Panc1 (cell line): ENCODE measurements at regions not wholly inside any gene's neighbourhood (a gene's known extent, or its start where the extent isn't known, plus 50 kb on each side); places are given as distances from the start of the nearest gene placed in this dataset.

Experiments used
- ATAC-seq: fragments of 200-7000 bp; cut with Tn5 transposase; 2 replicates; pipeline ENCODE4 v1.9.1; 2020; ENCODE audit warnings: mild to moderate bottlenecking, moderate library complexity
- BruUV-seq: library from RNA; stranded (reverse); fragments of 400-500 nt; replicated peaks from 2 replicates; lab custom pipeline; 2021; lab: Mats Ljungman, UMichigan
- CTCF ChIA-PET: fragments of 300-600 bp; sonication (Branson Sonifier 250); formaldehyde crosslinking; loops from one replicate; lab custom pipeline; 2022; ENCODE audit warnings: antibody characterized with exemption; lab: Charles Lee
- POLR2A ChIA-PET: fragments of 300-600 bp; sonication (Branson Sonifier 250); formaldehyde crosslinking; loops from one replicate; lab custom pipeline; 2022; ENCODE audit warnings: antibody characterized with exemption; lab: Charles Lee
- DNase-seq: peaks from one replicate; pipeline ENCODE4 v3.0.0-alpha.2; 2010; ENCODE audit warnings: low read depth, low spot score
- H3K27ac ChIP-seq: 2 replicates; pipeline ENCODE4 v1.5.1; 2011; ENCODE audit warnings: mild to moderate bottlenecking, low read length, inconsistent platforms
- H3K27me3 ChIP-seq: fragments of 200-500 bp; sonication (Bioruptor generic); 2 replicates; pipeline ENCODE4 v1.6.0; 2014; ENCODE audit warnings: low read length, inconsistent platforms; ENCODE audit not compliant: control insufficient read depth, insufficient read depth
- H3K36me3 ChIP-seq: fragments of 200-500 bp; sonication (Bioruptor generic); 2 replicates; pipeline ENCODE4 v1.5.1; 2014; ENCODE audit warnings: inconsistent platforms, mild to moderate bottlenecking, low read length, moderate library complexity; ENCODE audit not compliant: control insufficient read depth, insufficient read depth
- H3K4me1 ChIP-seq: 2 replicates; pipeline ENCODE4 v1.5.1; 2011; ENCODE audit warnings: inconsistent platforms, mild to moderate bottlenecking, low read length, moderate library complexity; ENCODE audit not compliant: control insufficient read depth, insufficient read depth
- H3K4me3 ChIP-seq, 2 experiments: 2 replicates each; pipeline ENCODE4 v1.5.1; 2011 to 2012; ENCODE audit warnings: low read depth in 2 of 2, low read length in 2 of 2, mild to moderate bottlenecking in 2 of 2, inconsistent platforms in 1 of 2, moderate library complexity in 1 of 2
- H3K9me3 ChIP-seq: fragments of 200-500 bp; sonication (Bioruptor generic); 2 replicates; pipeline ENCODE4 v1.5.1; 2014; ENCODE audit warnings: low read depth, mild to moderate bottlenecking, inconsistent platforms, low read length, moderate library complexity; ENCODE audit not compliant: control insufficient read depth, insufficient read depth
- POLR2AphosphoS5 ChIP-seq: IDR thresholded peaks from 2 replicates; pipeline ENCODE4 v1.6.1; 2012; ENCODE audit warnings: mild to moderate bottlenecking, low read depth, low read length, moderate library complexity
- REST ChIP-seq, 2 experiments: IDR thresholded peaks; 2 replicates each; pipeline ENCODE4 v1.6.1; 2011 to 2012; ENCODE audit warnings: low read depth in 2 of 2, control low read depth in 1 of 2, low read length in 1 of 2, mild to moderate bottlenecking in 1 of 2, moderate library complexity in 1 of 2; ENCODE audit not compliant: insufficient read depth in 1 of 2
- SIN3A ChIP-seq: IDR thresholded peaks from 2 replicates; pipeline ENCODE4 v1.6.1; 2012; ENCODE audit warnings: low read depth, mild to moderate bottlenecking, low read length, moderate library complexity, borderline replicate concordance; ENCODE audit not compliant: insufficient read depth
- TCF7L2 ChIP-seq: IDR thresholded peaks from 2 replicates; pipeline ENCODE4 v1.6.1; 2011; ENCODE audit warnings: mild to moderate bottlenecking, low read depth, low read length, inconsistent platforms
- in situ Hi-C: cut with HindIII; loops from 2 replicates; pipeline ENCODE4 v1.10.0; 2016; ENCODE audit warnings: low sequenced_read_pairs, low pct_unique_long_range_greater_than_20kb
- intact Hi-C: fragments of 100-400 bp; cut with micrococcal nuclease; formaldehyde crosslinking; loops from one replicate; pipeline ENCODE4 v1.10.0; 2022; ENCODE audit not compliant: unreplicated experiment
- TF ChIP-seq, protein P1 (sequence below): fragments of 450-650 bp; IDR thresholded peaks from 2 replicates; pipeline ENCODE4 v1.5.1; 2017; ENCODE audit warnings: mild to moderate bottlenecking

DNA sequence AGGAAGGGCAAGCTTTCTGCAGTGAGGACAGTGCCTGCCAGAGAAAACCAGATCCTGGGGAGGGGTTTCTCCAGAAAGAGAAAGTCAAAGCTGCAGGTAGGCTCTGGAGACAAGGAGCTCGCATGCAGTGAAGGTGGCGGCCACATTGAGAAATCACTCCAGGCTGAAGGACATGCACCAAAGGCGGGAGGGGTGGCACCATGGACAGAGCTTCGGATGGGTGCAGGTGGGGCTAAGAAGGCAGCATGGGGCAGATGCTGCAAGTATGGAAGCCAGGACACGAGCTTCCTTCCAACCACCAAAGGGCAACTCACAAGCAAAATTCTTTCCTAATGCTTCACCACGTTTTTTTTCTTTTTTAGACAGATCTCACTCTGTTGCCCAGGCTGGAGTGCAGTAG lies 104.4 kb upstream of the SLC35G4 start:
- TF ChIP-seq REST (IDR thresholded peaks at IDR 0.05; ENCODE audit: insufficient read depth in 1 of 2, low read depth in 2 of 2, low read length in 1 of 2) (peak; percentile 57 to 71; a peak in 2 of 4 replicates), SIN3A (no peak)
- POLR2A ChIA-PET, result no interaction called here
- intact Hi-C loops, result loop anchor here (10.0 kb wide), 1 partner anchor 50 kb away; no protein-coding TSS in a partner anchor
- DNase-seq, result no peak
- CTCF ChIA-PET, result no interaction called here
- Histone ChIP-seq H3K27me3 (no peaks in the 10 kb centered on the region), H3K27ac (no peak overlapping the region), H3K36me3 (no peaks in the 10 kb centered on the region), H3K4me3 (no peak overlapping the region), H3K4me1 (no peaks in the 10 kb centered on the region), H3K9me3 (no peaks in the 10 kb centered on the region)
- ATAC-seq, result no peak
- BruUV-seq, result no TSS peak
- in situ Hi-C loops, result no loop called here

- intact Hi-C loops, result loop anchor here (10.0 kb wide), 1 partner anchor 52 kb away; no protein-coding TSS in a partner anchor
- CTCF ChIA-PET, result no interaction called here
Measured at GRCh38 chr18:11502368-11502767, 107.0 kb upstream of the SLC35G4 start.

More at GRCh38 chr18:11502368-11502767, 107.0 kb upstream of the SLC35G4 start:
- Histone ChIP-seq H3K27me3 (no peaks in the 10 kb centered on the region), H3K27ac (no peak overlapping the region), H3K4me3 (no peak overlapping the region), H3K4me1 (no peaks in the 10 kb centered on the region), H3K36me3 (no peaks in the 10 kb centered on the region), H3K9me3 (no peaks in the 10 kb centered on the region)
- BruUV-seq, result no TSS peak
- in situ Hi-C loops, result no loop called here
- no peak for ATAC-seq
- TF ChIP-seq TCF7L2 (no peak), POLR2AphosphoS5 (no peak), SIN3A (no peak), REST (IDR thresholded peaks at IDR 0.05; ENCODE audit: insufficient read depth in 1 of 2, low read depth in 2 of 2, low read length in 1 of 2) (no peak)
- TF ChIP-seq, protein P1, sequence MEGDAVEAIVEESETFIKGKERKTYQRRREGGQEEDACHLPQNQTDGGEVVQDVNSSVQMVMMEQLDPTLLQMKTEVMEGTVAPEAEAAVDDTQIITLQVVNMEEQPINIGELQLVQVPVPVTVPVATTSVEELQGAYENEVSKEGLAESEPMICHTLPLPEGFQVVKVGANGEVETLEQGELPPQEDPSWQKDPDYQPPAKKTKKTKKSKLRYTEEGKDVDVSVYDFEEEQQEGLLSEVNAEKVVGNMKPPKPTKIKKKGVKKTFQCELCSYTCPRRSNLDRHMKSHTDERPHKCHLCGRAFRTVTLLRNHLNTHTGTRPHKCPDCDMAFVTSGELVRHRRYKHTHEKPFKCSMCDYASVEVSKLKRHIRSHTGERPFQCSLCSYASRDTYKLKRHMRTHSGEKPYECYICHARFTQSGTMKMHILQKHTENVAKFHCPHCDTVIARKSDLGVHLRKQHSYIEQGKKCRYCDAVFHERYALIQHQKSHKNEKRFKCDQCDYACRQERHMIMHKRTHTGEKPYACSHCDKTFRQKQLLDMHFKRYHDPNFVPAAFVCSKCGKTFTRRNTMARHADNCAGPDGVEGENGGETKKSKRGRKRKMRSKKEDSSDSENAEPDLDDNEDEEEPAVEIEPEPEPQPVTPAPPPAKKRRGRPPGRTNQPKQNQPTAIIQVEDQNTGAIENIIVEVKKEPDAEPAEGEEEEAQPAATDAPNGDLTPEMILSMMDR, result no peak
- POLR2A ChIA-PET, result no interaction called here
- DNase-seq, result no peak
